ENCODE measurements at regions not wholly inside any gene's neighbourhood (a gene's known extent, or its start where the extent isn't known, plus 50 kb on each side); places are given as distances from the start of the nearest gene placed in this dataset.
A peak's percentile ranks its signal among the peaks of the same experiment; 100 is the strongest.

- no peak for TF ChIP-seq CTCF (IDR thresholded peaks at IDR 0.05; ENCODE audit: insufficient read depth, missing control alignments)
- DNase-seq (ENCODE audit: insufficient read length, low spot score) = no peak
- no peak for FAIRE-seq
Observed at GRCh38 chr6:163814494-163815364, 400.2 kb downstream of the QKI start.

GRCh38 chr6:163813979-163814493 is 399.5 kb downstream of the QKI start:
- no peak for FAIRE-seq
- no peak for DNase-seq (ENCODE audit: insufficient read length, low spot score)
- no peak for TF ChIP-seq CTCF (IDR thresholded peaks at IDR 0.05; ENCODE audit: insufficient read depth, missing control alignments)

- DNase-seq (ENCODE audit: insufficient read length, low spot score) (no peak), FAIRE-seq (no peak)
- no peak for TF ChIP-seq CTCF (IDR thresholded peaks at IDR 0.05; ENCODE audit: insufficient read depth, missing control alignments)
Observed at GRCh38 chr6:163811317-163811716, 396.8 kb downstream of the QKI start.

- no peak for TF ChIP-seq CTCF (IDR thresholded peaks at IDR 0.05; ENCODE audit: insufficient read depth, missing control alignments)
- DNase-seq (ENCODE audit: insufficient read length, low spot score) (no peak), FAIRE-seq (no peak)
Observed at GRCh38 chr6:163809364-163809763, 394.8 kb downstream of the QKI start.

- FAIRE-seq = no peak
- no peak for DNase-seq (ENCODE audit: insufficient read length, low spot score)
- no peak for TF ChIP-seq CTCF (IDR thresholded peaks at IDR 0.05; ENCODE audit: insufficient read depth, missing control alignments)
Observed at GRCh38 chr6:163808871-163809270, 394.4 kb downstream of the QKI start.

GRCh38 chr6:163808231-163808630 is 393.7 kb downstream of the QKI start:
- no peak for DNase-seq (ENCODE audit: insufficient read length, low spot score)
- FAIRE-seq = peak; percentile 93
- TF ChIP-seq CTCF (IDR thresholded peaks at IDR 0.05; ENCODE audit: insufficient read depth, missing control alignments) = no peak
